IMR-90 (cell line): ENCODE measurements at regions not wholly inside any gene's neighbourhood (a gene's known extent, or its start where the extent isn't known, plus 50 kb on each side); places are given as distances from the start of the nearest gene placed in this dataset.

Experiments
- ATAC-seq: fragments of 200-7000 bp; cut with Tn5 transposase; 2 replicates; pipeline ENCODE4 v1.9.1; 2020; ENCODE audit warnings: low read depth, mild to moderate bottlenecking, moderate library complexity
- BruUV-seq: library from RNA; stranded (reverse); fragments of 400-500 nt; replicated peaks from 2 replicates; lab custom pipeline; 2021; lab: Mats Ljungman, UMichigan
- CTCF ChIA-PET: fragments of 300-600 bp; formaldehyde crosslinking; extraction: SDS; loops from one replicate; lab custom pipeline; 2021; ENCODE audit warnings: antibody characterized with exemption; lab: Yijun Ruan, JAX
- POLR2A ChIA-PET: fragments of 300-600 bp; sonication (Branson Sonifier 250); formaldehyde crosslinking; loops from one replicate; lab custom pipeline; 2022; ENCODE audit warnings: antibody characterized with exemption; ENCODE audit not compliant: unreplicated experiment; lab: Charles Lee
- DNase-seq: peaks from one replicate; pipeline ENCODE4 v3.0.0; 2013
- H2AFZ ChIP-seq: replicated peaks from 2 replicates; pipeline ENCODE3; 2013; ENCODE audit warnings: low read length, mild to moderate bottlenecking; ENCODE audit not compliant: poor library complexity
- H2AK5ac ChIP-seq: 2 replicates; pipeline ENCODE4 v1.6.1; 2013; ENCODE audit warnings: low read depth, low read length, inconsistent platforms
- H2AK9ac ChIP-seq: replicated peaks from 2 replicates; pipeline ENCODE3; 2013; ENCODE audit warnings: mild to moderate bottlenecking, low read depth, low read length, moderate library complexity; ENCODE audit not compliant: poor library complexity
- H2BK120ac ChIP-seq: 2 replicates; pipeline ENCODE4 v1.6.1; 2013; ENCODE audit warnings: low read depth, low read length, inconsistent platforms
- H2BK15ac ChIP-seq: 3 replicates; pipeline ENCODE4 v1.6.1; 2013; ENCODE audit warnings: low read depth, low read length, inconsistent platforms
- H2BK20ac ChIP-seq: 2 replicates; pipeline ENCODE4 v1.6.1; 2013; ENCODE audit warnings: low read depth, mild to moderate bottlenecking, inconsistent platforms, low read length, moderate library complexity
- H2BK5ac ChIP-seq: 2 replicates; pipeline ENCODE4 v1.6.1; 2013; ENCODE audit warnings: mild to moderate bottlenecking, low read depth, low read length, inconsistent platforms; ENCODE audit not compliant: poor library complexity, severe bottlenecking
- H3K14ac ChIP-seq: replicated peaks from 2 replicates; pipeline ENCODE4 v1.6.1; 2013; ENCODE audit warnings: low read depth, low read length, inconsistent platforms
- H3K18ac ChIP-seq: 2 replicates; pipeline ENCODE4 v1.6.1; 2013; ENCODE audit warnings: low read depth, low read length, control low read depth
- H3K23ac ChIP-seq: 2 replicates; pipeline ENCODE4 v1.6.1; 2013; ENCODE audit warnings: low read depth, low read length, inconsistent platforms
- H3K27ac ChIP-seq: 2 replicates; pipeline ENCODE4 v1.5.1; 2013; ENCODE audit warnings: mild to moderate bottlenecking, control low read depth, low read length; ENCODE audit not compliant: insufficient read depth
- H3K27me3 ChIP-seq: 2 replicates; pipeline ENCODE4 v1.6.1; 2013; ENCODE audit warnings: low read length; ENCODE audit not compliant: control insufficient read depth, insufficient read depth
- H3K36me3 ChIP-seq: 2 replicates; pipeline ENCODE4 v1.6.1; 2013; ENCODE audit warnings: low read length, mixed read lengths; ENCODE audit not compliant: control insufficient read depth, insufficient read depth
- H3K4ac ChIP-seq: 2 replicates; pipeline ENCODE4 v1.6.1; 2013; ENCODE audit warnings: low read depth, low read length, inconsistent platforms
- H3K4me1 ChIP-seq: 2 replicates; pipeline ENCODE4 v1.6.1; 2013; ENCODE audit warnings: low read length, mixed read lengths; ENCODE audit not compliant: control insufficient read depth, insufficient read depth
- H3K4me2 ChIP-seq: 2 replicates; pipeline ENCODE4 v1.6.1; 2013; ENCODE audit warnings: low read depth, mild to moderate bottlenecking, control low read depth, low read length, moderate library complexity
- H3K4me3 ChIP-seq: 2 replicates; pipeline ENCODE4 v1.5.1; 2013; ENCODE audit warnings: low read depth, mild to moderate bottlenecking, control low read depth, low read length, moderate library complexity; ENCODE audit not compliant: insufficient read depth
- H3K56ac ChIP-seq: 2 replicates; pipeline ENCODE4 v1.6.1; 2013; ENCODE audit warnings: low read length, inconsistent platforms; ENCODE audit not compliant: insufficient read depth; ENCODE audit errors: extremely low read depth
- H3K79me1 ChIP-seq, 2 experiments: 2 replicates each; pipeline ENCODE4 v1.6.1; 2013; ENCODE audit warnings: low read length in 2 of 2, inconsistent platforms in 1 of 2, low read depth in 1 of 2
- H3K9ac ChIP-seq: 2 replicates; pipeline ENCODE4 v1.6.1; 2013; ENCODE audit warnings: low read depth, low read length, control low read depth
- H3K9me1 ChIP-seq: 2 replicates; pipeline ENCODE4 v1.6.1; 2013; ENCODE audit warnings: low read length, inconsistent platforms; ENCODE audit not compliant: insufficient read depth
- H3K9me3 ChIP-seq: 2 replicates; pipeline ENCODE4 v1.6.1; 2013; ENCODE audit warnings: low read length; ENCODE audit not compliant: control insufficient read depth, insufficient read depth
- H4K20me1 ChIP-seq: 2 replicates; pipeline ENCODE4 v1.6.1; 2013; ENCODE audit warnings: low read length, inconsistent platforms; ENCODE audit not compliant: insufficient read depth
- H4K5ac ChIP-seq: 2 replicates; pipeline ENCODE4 v1.6.1; 2013; ENCODE audit warnings: mild to moderate bottlenecking, low read depth, low read length, control low read depth
- H4K8ac ChIP-seq, 2 experiments: 2 replicates each; pipeline ENCODE4 v1.6.1; 2013; ENCODE audit warnings: low read depth in 2 of 2, low read length in 2 of 2, control low read depth in 1 of 2, inconsistent platforms in 1 of 2
- H4K91ac ChIP-seq: 2 replicates; pipeline ENCODE4 v1.6.1; 2013; ENCODE audit warnings: low read depth, low read length, inconsistent platforms; ENCODE audit not compliant: insufficient read depth
- RAD21 ChIP-seq: IDR thresholded peaks from 2 replicates; pipeline ENCODE4 v1.6.1; 2012; ENCODE audit warnings: low read length, improper control_type of control experiment
- USF2 ChIP-seq: fragments of 150-350 bp; IDR thresholded peaks from 2 replicates; pipeline ENCODE4 v1.6.1; 2017; ENCODE audit warnings: mild to moderate bottlenecking, antibody characterized with exemption, low read length, low read depth
- WGBS, 2 experiments: methylation state at CpG; one replicate each; pipeline versions ENCODE4 v1.1.5 to v1.1.7; 2013; ENCODE audit warnings: missing lambda C conversion rate in 2 of 2; ENCODE audit not compliant: insufficient read length in 1 of 2; ENCODE audit errors: extremely low coverage in 2 of 2; 5-methylcytosine and 5-hydroxymethylcytosine counted together
- dilution Hi-C: fragments of 300-500 bp; cut with HindIII; formaldehyde crosslinking; loops from one replicate; pipeline ENCODE4 v1.14.3; 2018; ENCODE audit warnings: low sequenced_read_pairs; ENCODE audit not compliant: unreplicated experiment
- in situ Hi-C: fragments of 300-500 bp; cut with MboI; formaldehyde crosslinking; loops from 3 replicates; pipeline ENCODE4 v1.14.3; 2019; ENCODE audit warnings: low sequenced_read_pairs, inconsistent platforms, mixed read lengths
- intact Hi-C: fragments of 100-400 bp; cut with micrococcal nuclease; formaldehyde crosslinking; loops from 2 replicates; pipeline ENCODE4 v1.10.0; 2022

GRCh38 chr7:128155100-128155740 lies 85.9 kb upstream of the LEP start:
- in situ Hi-C loops: no loop called here
- ATAC-seq (no peak), DNase-seq (no peak)
- Histone ChIP-seq H4K91ac (no peak overlapping the region), H3K9me3 (no peaks in the 10 kb centered on the region), H3K18ac (no peak overlapping the region), H3K27ac (no peak overlapping the region), H3K14ac (no peak overlapping the region), H3K4me3 (no peak overlapping the region), H3K56ac (no peak overlapping the region), H2BK5ac (no peak overlapping the region), H2AK5ac (no peak overlapping the region), H4K8ac (no peak overlapping the region), H2BK120ac (no peak overlapping the region), H3K36me3 (no peaks in the 10 kb centered on the region), H3K23ac (no peak overlapping the region), H3K79me1 (no peaks in the 10 kb centered on the region), H2BK15ac (no peak overlapping the region), H2AFZ (no peak overlapping the region), H3K4me1 (no peaks in the 10 kb centered on the region), H3K9ac (no peak overlapping the region), H3K4ac (no peak overlapping the region), H3K4me2 (no peak overlapping the region), H4K20me1 (no peaks in the 10 kb centered on the region), H2BK20ac (no peak overlapping the region), H3K9me1 (no peaks in the 10 kb centered on the region), H3K27me3 (peaks cover 59% of the 10 kb centered on the region), H4K5ac (no peak overlapping the region), H2AK9ac (no peak overlapping the region)
- dilution Hi-C loops: no loop called here
- no TSS peak for BruUV-seq
- TF ChIP-seq USF2 (peak; percentile 17; the same call in 1 of the 2 replicates), RAD21 (no peak)
- intact Hi-C loops: no loop called here
- 44% methylated on average over 5 of the region's 12 CpGs; no CpG with 5 or more reads in 1 of the 2 experiments for WGBS, 2 experiments
- ChIA-PET POLR2A (interaction anchor here (0.6 kb wide), 1 partner anchor 9 kb away, joined by 4 read pairs; no protein-coding TSS in a partner anchor), CTCF (no interaction called here)
